Keratinocyte (primary cell): ENCODE measurements at regions not wholly inside any gene's neighbourhood (a gene's known extent, or its start where the extent isn't known, plus 50 kb on each side); places are given as distances from the start of the nearest gene placed in this dataset.

ENCODE experiments used
- DNase-seq: peaks from one replicate; pipeline ENCODE4 v3.0.0-alpha.2; 2011; ENCODE audit warnings: low read depth, missing footprints, low spot score
- FAIRE-seq: peaks from 2 replicates; lab custom pipeline; 2011; peaks lifted over from hg19 to GRCh38; lab: Jason Lieb, UNC
- H2AFZ ChIP-seq: 2 replicates; pipeline ENCODE4 v1.6.0; 2012; ENCODE audit warnings: low read length, control low read depth, inconsistent platforms; ENCODE audit not compliant: control insufficient read depth
- H3K27ac ChIP-seq: 2 replicates; pipeline ENCODE4 v1.5.1; 2011; ENCODE audit warnings: low read length; ENCODE audit not compliant: control insufficient read depth, insufficient read depth
- H3K27me3 ChIP-seq: 3 replicates; pipeline ENCODE4 v1.6.0; 2011; ENCODE audit warnings: low read length; ENCODE audit not compliant: control insufficient read depth, insufficient read depth; ENCODE audit errors: extremely low read depth
- H3K36me3 ChIP-seq, 2 experiments: 2 replicates in 1 of 2; 3 replicates in 1 of 2; pipeline ENCODE4 v1.5.1; 2011; ENCODE audit warnings: low read length in 2 of 2, mild to moderate bottlenecking in 1 of 2; ENCODE audit not compliant: control insufficient read depth in 2 of 2, insufficient read depth in 2 of 2; ENCODE audit errors: extremely low read depth in 1 of 2
- H3K4me1 ChIP-seq: 3 replicates; pipeline ENCODE4 v1.5.1; 2011; ENCODE audit warnings: low read length; ENCODE audit not compliant: control insufficient read depth, insufficient read depth; ENCODE audit errors: extremely low read depth
- H3K4me2 ChIP-seq: 3 replicates; pipeline ENCODE4 v1.6.0; 2011; ENCODE audit warnings: low read depth, low read length; ENCODE audit not compliant: control insufficient read depth, insufficient read depth; ENCODE audit errors: extremely low read depth
- H3K4me3 ChIP-seq, 3 experiments: fragments of 200-600 bp in 1 of 3; sonication (generic) in 1 of 3; 2 replicates in 2 of 3; 3 replicates in 1 of 3; pipeline ENCODE4 v1.5.1; 2011 to 2016; ENCODE audit warnings: low read length in 3 of 3, mild to moderate bottlenecking in 3 of 3, control low read depth in 2 of 3, inconsistent platforms in 1 of 3, low read depth in 1 of 3, mixed read lengths in 1 of 3, mixed run types in 1 of 3, moderate library complexity in 1 of 3; ENCODE audit not compliant: control insufficient read depth in 2 of 3, insufficient read depth in 2 of 3; ENCODE audit errors: extremely low read depth in 1 of 3
- H3K79me2 ChIP-seq: 2 replicates; pipeline ENCODE4 v1.6.0; 2012; ENCODE audit warnings: low read length; ENCODE audit not compliant: control insufficient read depth, insufficient read depth
- H3K9ac ChIP-seq: 3 replicates; pipeline ENCODE4 v1.6.0; 2011; ENCODE audit warnings: low read length; ENCODE audit not compliant: control insufficient read depth, insufficient read depth; ENCODE audit errors: extremely low read depth
- H3K9me1 ChIP-seq: 3 replicates; pipeline ENCODE4 v1.6.0; 2011; ENCODE audit warnings: low read length; ENCODE audit not compliant: control insufficient read depth, insufficient read depth; ENCODE audit errors: extremely low read depth
- H3K9me3 ChIP-seq: 2 replicates; pipeline ENCODE4 v1.5.1; 2012; ENCODE audit warnings: low read depth, low read length; ENCODE audit not compliant: control insufficient read depth
- H4K20me1 ChIP-seq: 3 replicates; pipeline ENCODE4 v1.6.0; 2011; ENCODE audit warnings: low read length; ENCODE audit not compliant: control insufficient read depth, insufficient read depth; ENCODE audit errors: extremely low read depth
- CTCF ChIP-seq, 3 experiments: IDR thresholded peaks in 1 of 3; conservative IDR thresholded peaks in 1 of 3; optimal IDR thresholded peaks in 1 of 3; 2 replicates in 2 of 3; 3 replicates in 1 of 3; pipeline versions ENCODE3 to v1.5.1; 2011; ENCODE audit warnings: low read length in 3 of 3, mild to moderate bottlenecking in 3 of 3, moderate library complexity in 2 of 3, control low read depth in 1 of 3, inconsistent platforms in 1 of 3; ENCODE audit not compliant: insufficient read depth in 2 of 3; ENCODE audit errors: extremely low read depth in 1 of 3
- EZH2 ChIP-seq: IDR thresholded peaks from one replicate; pipeline ENCODE4 v1.6.1; 2012; ENCODE audit warnings: inconsistent platforms, mild to moderate bottlenecking, low read length, moderate library complexity
- dilution Hi-C: fragments of 300-500 bp; cut with MboI; formaldehyde crosslinking; loops from one replicate; pipeline ENCODE4 v1.7.0; 2020; ENCODE audit warnings: low sequenced_read_pairs; ENCODE audit not compliant: extremely low pct_ligation_motif_present

- Histone ChIP-seq H4K20me1 (no peaks in the 10 kb centered on the region), H3K4me3 (no peak overlapping the region), H3K27ac (no peak overlapping the region), H3K4me1 (no peaks in the 10 kb centered on the region), H3K79me2 (no peaks in the 10 kb centered on the region), H3K27me3 (peaks cover 7% of the 10 kb centered on the region), H3K4me2 (no peak overlapping the region), H2AFZ (no peak overlapping the region), H3K9ac (no peak overlapping the region), H3K9me1 (no peaks in the 10 kb centered on the region), H3K36me3 (no peaks in the 10 kb centered on the region), H3K9me3 (no peaks in the 10 kb centered on the region)
- no peak for DNase-seq
- TF ChIP-seq EZH2 (no peak), CTCF (optimal IDR thresholded peaks at IDR 0.05 in 1 of 3, IDR thresholded peaks at IDR 0.05 in 1 of 3, conservative IDR thresholded peaks at IDR 0.05 in 1 of 3; ENCODE audit: extremely low read depth in 1 of 3, insufficient read depth in 2 of 3, low read length in 3 of 3) (no peak)
- dilution Hi-C loops = no loop called here
- no peak for FAIRE-seq
Measured at GRCh38 chr14:71187633-71188356, 280.5 kb downstream of the PCNX1 start.

GRCh38 chr14:71190770-71191374 is 283.6 kb downstream of the PCNX1 start:
- no peak overlapping the region for H3K27ac ChIP-seq
- H3K27me3 ChIP-seq = peaks cover 7% of the 10 kb centered on the region
- TF ChIP-seq CTCF (optimal IDR thresholded peaks at IDR 0.05 in 1 of 3, IDR thresholded peaks at IDR 0.05 in 1 of 3, conservative IDR thresholded peaks at IDR 0.05 in 1 of 3; ENCODE audit: extremely low read depth in 1 of 3, insufficient read depth in 2 of 3, low read length in 3 of 3) (no peak), EZH2 (no peak)
- H3K9me1 ChIP-seq = no peaks in the 10 kb centered on the region
- no peaks in the 10 kb centered on the region for H3K79me2 ChIP-seq
- no peaks in the 10 kb centered on the region for H3K4me1 ChIP-seq
- dilution Hi-C loops = no loop called here
- no peak overlapping the region for H3K4me2 ChIP-seq
- H3K36me3 ChIP-seq = no peaks in the 10 kb centered on the region
- no peaks in the 10 kb centered on the region for H4K20me1 ChIP-seq
- FAIRE-seq (no peak), DNase-seq (no peak)
- no peak overlapping the region for H3K9ac ChIP-seq
- H3K4me3 ChIP-seq = no peak overlapping the region
- H2AFZ ChIP-seq = no peak overlapping the region
- no peaks in the 10 kb centered on the region for H3K9me3 ChIP-seq
